Cardiac muscle cell (in vitro differentiated cells and primary cell): ENCODE measurements at regions not wholly inside any gene's neighbourhood (a gene's known extent, or its start where the extent isn't known, plus 50 kb on each side); places are given as distances from the start of the nearest gene placed in this dataset.
A peak's percentile ranks its signal among the peaks of the same experiment; 100 is the strongest.

ENCODE experiments used
- DNase-seq, 2 donors: peaks; one replicate each; pipeline versions ENCODE4 v3.0.0 to v3.0.0-alpha.2; 2010 to 2017; ENCODE audit warnings: low read depth in 1 of 2, low spot score in 1 of 2
- H3K27ac ChIP-seq: fragments of 200-600 bp; sonication (generic); 2 replicates; pipeline ENCODE4 v1.5.1; 2016
- H3K27me3 ChIP-seq: fragments of 200-600 bp; sonication (generic); 2 replicates; pipeline ENCODE4 v1.6.0; 2016; ENCODE audit warnings: control low read depth
- H3K36me3 ChIP-seq: fragments of 200-600 bp; sonication (generic); 2 replicates; pipeline ENCODE4 v1.5.1; 2016; ENCODE audit warnings: control low read depth
- H3K4me1 ChIP-seq: fragments of 200-600 bp; sonication (generic); 2 replicates; pipeline ENCODE4 v1.8.1; 2017; ENCODE audit warnings: low read depth, mild to moderate bottlenecking, mixed run types
- H3K4me3 ChIP-seq: fragments of 200-600 bp; sonication (generic); 2 replicates; pipeline ENCODE4 v1.5.1; 2016; ENCODE audit warnings: mild to moderate bottlenecking
- H3K9me3 ChIP-seq: fragments of 200-600 bp; sonication (generic); 2 replicates; pipeline ENCODE4 v1.5.1; 2017; ENCODE audit warnings: low read depth, mild to moderate bottlenecking, control low read depth
- TF ChIP-seq, protein P1 (sequence below): IDR thresholded peaks from 2 replicates; pipeline ENCODE4 v1.5.1; 2012; ENCODE audit warnings: low read depth, mild to moderate bottlenecking, low read length

DNA sequence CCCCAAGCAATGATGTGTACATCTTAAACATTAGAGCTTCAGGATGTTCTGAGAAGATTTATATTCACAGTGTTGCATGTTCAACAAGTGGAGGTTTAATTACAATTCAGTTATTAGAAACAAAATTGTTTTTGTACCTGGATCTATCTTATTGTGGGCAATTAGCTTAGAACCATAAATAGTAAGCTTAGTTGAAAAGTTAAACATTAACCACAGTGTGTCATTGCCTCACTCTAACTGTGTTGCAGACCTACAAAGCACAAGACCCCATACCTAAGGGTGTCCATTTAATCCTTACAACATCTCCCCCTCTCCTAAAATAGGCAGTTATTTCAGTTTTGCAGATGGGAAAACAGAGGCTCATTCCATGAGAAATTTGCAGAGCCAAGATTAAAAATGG lies 632.0 kb upstream of the SOX9 start:
- no peaks in the 10 kb centered on the region for H3K27me3 ChIP-seq
- TF ChIP-seq, protein P1, sequence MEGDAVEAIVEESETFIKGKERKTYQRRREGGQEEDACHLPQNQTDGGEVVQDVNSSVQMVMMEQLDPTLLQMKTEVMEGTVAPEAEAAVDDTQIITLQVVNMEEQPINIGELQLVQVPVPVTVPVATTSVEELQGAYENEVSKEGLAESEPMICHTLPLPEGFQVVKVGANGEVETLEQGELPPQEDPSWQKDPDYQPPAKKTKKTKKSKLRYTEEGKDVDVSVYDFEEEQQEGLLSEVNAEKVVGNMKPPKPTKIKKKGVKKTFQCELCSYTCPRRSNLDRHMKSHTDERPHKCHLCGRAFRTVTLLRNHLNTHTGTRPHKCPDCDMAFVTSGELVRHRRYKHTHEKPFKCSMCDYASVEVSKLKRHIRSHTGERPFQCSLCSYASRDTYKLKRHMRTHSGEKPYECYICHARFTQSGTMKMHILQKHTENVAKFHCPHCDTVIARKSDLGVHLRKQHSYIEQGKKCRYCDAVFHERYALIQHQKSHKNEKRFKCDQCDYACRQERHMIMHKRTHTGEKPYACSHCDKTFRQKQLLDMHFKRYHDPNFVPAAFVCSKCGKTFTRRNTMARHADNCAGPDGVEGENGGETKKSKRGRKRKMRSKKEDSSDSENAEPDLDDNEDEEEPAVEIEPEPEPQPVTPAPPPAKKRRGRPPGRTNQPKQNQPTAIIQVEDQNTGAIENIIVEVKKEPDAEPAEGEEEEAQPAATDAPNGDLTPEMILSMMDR = no peak
- no peaks in the 10 kb centered on the region for H3K4me1 ChIP-seq
- no peak for DNase-seq
- H3K27ac ChIP-seq = no peak overlapping the region
- H3K36me3 ChIP-seq = no peaks in the 10 kb centered on the region
- no peak overlapping the region for H3K4me3 ChIP-seq
- no peaks in the 10 kb centered on the region for H3K9me3 ChIP-seq

DNA sequence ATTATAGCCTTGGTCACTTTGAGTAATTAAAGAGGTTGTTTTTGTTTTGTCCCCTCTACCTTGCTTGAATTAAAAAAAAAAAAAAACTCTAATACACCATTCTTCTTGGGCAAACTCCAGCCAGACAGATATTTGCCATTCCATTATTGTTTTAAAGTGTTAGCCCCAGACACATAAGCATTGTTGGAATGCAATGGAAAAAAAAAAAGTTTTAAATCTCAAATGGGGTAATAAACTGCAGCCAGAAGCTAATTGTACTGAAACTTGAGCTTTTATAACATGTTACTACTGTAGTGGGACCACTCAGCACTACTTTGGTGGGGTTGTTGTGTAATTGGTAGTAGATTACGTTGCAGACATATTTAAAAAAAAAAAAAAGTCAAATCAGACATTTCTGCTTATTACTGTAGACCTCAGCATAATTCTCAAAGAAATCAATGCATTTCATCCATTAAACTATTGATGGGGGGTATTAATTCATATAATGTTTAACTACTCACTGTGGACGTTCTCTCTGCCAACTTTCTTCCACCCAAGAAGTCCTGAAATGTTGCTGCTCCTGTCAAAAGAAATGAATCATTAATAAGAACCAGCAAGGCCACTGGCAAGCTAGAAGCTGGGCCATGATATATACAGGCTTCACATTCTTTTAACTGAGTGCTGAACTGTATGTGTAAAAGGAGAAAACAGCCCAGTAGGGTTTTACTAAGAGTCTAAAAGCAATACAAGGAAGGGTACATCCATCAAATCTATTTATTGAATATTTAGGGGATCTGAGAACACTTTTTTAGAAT lies 626.6 kb upstream of the SOX9 start:
- DNase-seq = peak in 1 of 2 donors; percentile 17
- Histone ChIP-seq H3K4me1 (no peaks in the 10 kb centered on the region), H3K9me3 (no peaks in the 10 kb centered on the region), H3K4me3 (no peak overlapping the region), H3K27ac (no peak overlapping the region), H3K36me3 (no peaks in the 10 kb centered on the region), H3K27me3 (no peaks in the 10 kb centered on the region)
- TF ChIP-seq, protein P1 = no peak

DNA sequence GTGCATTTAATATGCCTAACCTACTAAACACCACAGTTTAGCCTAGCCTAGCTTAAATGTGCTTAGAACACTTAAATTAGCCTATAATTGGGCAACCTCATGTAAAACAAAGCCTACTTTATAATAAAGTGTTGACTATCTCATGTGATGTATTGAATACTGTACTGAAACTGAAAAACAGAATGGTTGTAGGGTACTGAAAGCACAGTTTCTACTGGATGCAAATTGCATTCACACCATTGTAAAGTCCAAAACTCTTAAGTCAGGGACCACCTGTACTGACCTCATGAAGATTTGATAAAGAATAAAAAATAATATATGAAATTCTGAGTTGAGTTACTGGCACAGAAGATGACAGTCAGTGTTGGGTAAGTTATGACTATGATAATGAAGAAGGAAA lies 625.4 kb upstream of the SOX9 start:
- Histone ChIP-seq H3K27ac (no peak overlapping the region), H3K27me3 (no peaks in the 10 kb centered on the region), H3K9me3 (no peaks in the 10 kb centered on the region), H3K36me3 (no peaks in the 10 kb centered on the region), H3K4me1 (no peaks in the 10 kb centered on the region), H3K4me3 (no peak overlapping the region)
- TF ChIP-seq, protein P1 = no peak
- DNase-seq = no peak

DNA sequence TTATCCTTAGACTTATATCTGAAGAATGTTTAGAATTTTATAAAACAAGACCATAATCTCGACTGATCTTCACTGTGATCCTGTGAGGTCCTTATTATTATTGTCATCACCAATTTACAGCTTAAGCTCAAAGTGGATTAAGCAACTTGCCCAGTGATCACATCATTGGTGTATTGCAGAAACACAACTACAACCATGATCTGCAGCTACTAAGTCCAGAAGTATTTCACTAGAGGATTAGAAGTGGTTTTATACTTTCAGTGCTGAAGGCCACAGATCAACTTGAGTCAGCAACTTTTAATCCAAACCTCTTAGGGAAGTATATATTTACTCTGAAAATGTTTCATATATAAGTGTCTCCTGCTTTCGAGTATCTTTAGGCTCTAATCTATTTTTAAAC lies 624.3 kb upstream of the SOX9 start:
- H3K4me1 ChIP-seq = no peaks in the 10 kb centered on the region
- no peak overlapping the region for H3K27ac ChIP-seq
- TF ChIP-seq, protein P1 = no peak
- no peak for DNase-seq
- H3K4me3 ChIP-seq = no peak overlapping the region
- H3K36me3 ChIP-seq = no peaks in the 10 kb centered on the region
- no peaks in the 10 kb centered on the region for H3K27me3 ChIP-seq
- H3K9me3 ChIP-seq = no peaks in the 10 kb centered on the region

DNA sequence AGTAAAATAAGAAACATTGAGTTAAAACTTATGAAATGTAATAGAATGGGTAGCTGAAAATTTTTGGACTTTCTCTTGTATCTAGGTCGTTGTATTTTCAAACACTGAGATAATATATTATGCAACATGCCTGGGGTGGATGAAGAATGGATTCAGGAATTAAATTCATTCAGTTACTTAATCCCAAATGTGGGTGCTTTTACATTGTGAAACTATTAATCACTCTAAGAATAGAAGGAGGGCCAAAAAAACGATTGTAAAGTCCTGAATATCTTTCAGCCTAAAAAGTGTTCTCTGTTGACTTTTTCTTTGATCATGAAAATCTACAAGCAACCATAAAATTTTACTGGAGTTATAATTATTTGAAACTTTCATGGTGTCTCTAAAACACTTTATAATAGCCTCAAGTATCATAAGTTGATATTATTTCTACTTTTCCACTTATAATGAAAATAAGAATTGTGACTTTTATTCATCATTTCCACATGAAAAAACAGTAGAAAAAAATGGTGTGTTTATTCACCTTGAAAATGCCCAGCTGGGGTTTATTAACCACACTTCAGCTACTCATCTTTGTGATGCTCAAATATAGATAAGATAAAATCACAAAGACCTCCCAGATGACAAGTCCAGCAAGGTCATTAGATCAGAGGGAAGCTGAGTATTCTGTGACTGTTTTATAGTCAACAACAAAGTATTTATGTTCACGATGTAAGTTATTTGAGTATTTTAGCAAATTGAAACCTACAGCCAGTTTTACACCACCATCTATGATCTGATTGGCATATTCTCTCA lies 619.9 kb upstream of the SOX9 start:
- TF ChIP-seq, protein P1 = no peak
- H3K36me3 ChIP-seq = no peaks in the 10 kb centered on the region
- H3K27ac ChIP-seq = no peak overlapping the region
- peak in 1 of 2 donors; percentile 32 for DNase-seq
- H3K4me1 ChIP-seq = no peaks in the 10 kb centered on the region
- no peaks in the 10 kb centered on the region for H3K27me3 ChIP-seq
- no peaks in the 10 kb centered on the region for H3K9me3 ChIP-seq
- H3K4me3 ChIP-seq = no peak overlapping the region
